ENCODE measurements at regions not wholly inside any gene's neighbourhood (a gene's known extent, or its start where the extent isn't known, plus 50 kb on each side); places are given as distances from the start of the nearest gene placed in this dataset.

DNA sequence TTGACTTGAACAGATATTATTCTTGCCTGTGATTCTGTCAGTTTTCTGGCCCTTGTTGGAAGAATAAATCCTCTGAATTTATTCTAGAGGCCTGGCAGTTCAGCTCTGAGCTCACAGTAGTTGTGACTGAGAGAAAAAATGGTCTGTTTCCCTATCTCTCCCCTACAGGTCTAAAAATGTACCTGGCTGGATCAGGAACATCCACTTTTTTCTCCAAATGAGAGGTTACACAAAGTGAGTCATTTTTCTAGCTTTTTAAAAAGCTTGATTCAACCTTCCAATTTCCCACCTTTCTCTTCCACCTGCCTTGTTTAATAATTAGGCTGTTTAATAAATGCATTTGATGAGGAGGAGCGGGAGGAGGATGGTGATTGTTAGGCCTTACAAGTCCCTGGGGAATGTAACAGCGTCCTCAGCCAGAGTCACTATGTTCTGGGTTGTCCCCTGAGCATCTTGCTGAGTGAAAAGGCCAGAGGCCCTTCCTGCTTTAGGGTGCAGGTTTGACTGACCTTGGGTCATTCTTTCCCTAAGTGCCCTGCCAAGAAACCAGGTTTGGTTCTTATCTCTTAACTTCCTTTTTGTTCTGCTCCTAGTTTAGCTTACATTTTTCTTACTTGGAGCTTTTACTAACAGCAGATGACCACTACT lies 91.7 kb upstream of the FUT8 start:
- no peak for DNase-seq (ENCODE audit: low spot score)

DNA sequence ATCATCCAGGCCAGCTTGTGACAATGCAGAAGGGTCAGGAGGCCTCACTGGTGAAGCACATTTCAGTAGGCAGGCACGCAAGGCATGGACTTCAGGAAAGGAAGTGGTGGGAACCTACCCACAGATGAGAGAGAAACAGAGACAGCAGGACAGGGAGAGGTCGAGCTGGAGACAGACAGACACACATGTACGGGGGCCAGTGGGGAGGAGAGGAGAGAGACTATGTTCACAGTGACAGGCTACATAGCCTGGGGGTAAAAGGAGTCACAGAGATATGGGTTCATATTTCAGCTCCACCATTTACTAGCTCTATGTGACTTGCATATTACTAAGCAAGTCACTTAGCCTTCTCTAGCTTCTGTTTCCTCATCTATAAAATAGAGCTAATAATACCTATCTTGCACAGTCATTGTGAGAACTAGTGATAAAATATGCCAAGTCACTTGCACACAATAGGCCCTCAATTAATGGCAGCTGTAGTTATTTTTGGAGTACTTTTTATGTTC lies 91.1 kb upstream of the FUT8 start:
- DNase-seq (ENCODE audit: low spot score): no peak

DNA sequence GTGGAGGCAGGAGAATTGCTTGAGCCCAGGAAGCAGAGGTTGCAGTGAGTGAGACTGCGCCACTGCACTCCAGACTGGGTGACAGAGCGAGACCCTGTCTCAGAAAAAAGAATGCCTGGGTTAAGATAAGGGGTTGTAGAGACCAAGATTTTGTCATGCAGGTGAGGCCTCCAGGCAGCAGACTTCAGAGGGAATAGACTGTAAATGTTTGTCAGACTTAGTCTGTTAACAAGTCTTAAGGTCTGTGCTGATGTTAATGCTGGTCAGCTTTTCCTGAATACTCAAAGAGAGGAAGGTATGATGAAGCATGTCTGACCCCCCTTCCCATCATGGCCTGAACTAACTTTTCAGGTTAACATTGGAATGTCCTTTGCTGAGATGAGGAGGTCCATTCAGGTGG lies 83.0 kb upstream of the FUT8 start:
- no peak for DNase-seq (ENCODE audit: low spot score)

DNA sequence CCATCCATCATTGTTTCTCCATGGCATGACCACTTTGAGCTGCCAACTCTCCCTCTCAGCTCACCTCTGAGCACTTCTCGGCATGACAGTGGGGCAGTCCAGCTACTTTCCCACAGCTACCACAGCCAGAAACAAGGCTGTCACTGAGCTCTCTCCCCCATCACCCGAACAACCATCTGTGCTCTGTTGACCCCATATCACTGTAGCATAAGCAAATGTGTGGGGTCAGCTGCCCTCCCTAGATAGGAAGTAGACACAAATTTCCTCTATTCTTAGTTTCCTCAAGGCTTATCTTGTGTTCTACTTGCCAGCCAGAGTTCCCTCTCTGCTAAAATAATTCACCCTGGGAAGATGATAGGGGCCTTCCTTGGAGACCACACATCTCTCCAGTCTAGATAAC lies 82.6 kb upstream of the FUT8 start:
- no peak for DNase-seq (ENCODE audit: low spot score)

DNA sequence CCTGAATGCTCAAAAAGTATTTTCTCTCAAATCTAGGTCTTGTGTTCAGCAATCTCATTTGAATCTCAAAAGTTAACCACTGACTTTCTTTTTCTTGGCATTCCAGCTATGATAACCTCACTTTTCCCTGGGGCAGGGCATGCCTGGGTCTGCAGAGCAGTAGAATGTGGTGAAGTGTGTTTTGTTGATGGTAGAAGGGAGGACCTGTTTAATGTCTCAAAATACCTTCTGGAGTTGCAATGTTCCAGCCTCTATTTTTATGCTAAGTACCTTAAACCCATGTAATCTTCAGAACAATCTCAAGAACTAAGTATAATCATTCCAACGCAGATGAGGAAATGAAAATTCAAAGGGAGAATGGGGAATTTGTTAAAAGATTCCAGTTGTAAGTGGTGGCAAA lies 82.1 kb upstream of the FUT8 start:
- no peak for DNase-seq (ENCODE audit: low spot score)

DNA sequence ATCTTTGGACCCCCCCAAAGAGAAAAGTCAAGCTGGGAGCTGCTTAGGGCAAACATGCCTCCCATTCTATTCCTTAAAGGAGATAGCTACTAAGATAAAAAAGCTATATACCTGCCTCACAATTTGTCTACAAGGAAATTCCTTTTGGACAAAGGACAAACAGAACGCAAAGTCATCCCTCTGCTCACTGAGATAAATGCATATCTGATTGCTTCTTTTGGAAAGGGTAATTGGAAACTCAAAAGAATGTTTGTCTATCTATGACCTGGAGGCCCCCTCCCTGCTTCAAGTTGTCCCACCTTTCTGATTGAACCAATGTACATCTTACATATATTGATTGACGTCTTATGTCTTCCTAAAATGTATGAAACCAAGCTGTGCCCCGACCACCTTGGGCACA lies 80.9 kb upstream of the FUT8 start:
- DNase-seq (ENCODE audit: low spot score): no peak

DNA sequence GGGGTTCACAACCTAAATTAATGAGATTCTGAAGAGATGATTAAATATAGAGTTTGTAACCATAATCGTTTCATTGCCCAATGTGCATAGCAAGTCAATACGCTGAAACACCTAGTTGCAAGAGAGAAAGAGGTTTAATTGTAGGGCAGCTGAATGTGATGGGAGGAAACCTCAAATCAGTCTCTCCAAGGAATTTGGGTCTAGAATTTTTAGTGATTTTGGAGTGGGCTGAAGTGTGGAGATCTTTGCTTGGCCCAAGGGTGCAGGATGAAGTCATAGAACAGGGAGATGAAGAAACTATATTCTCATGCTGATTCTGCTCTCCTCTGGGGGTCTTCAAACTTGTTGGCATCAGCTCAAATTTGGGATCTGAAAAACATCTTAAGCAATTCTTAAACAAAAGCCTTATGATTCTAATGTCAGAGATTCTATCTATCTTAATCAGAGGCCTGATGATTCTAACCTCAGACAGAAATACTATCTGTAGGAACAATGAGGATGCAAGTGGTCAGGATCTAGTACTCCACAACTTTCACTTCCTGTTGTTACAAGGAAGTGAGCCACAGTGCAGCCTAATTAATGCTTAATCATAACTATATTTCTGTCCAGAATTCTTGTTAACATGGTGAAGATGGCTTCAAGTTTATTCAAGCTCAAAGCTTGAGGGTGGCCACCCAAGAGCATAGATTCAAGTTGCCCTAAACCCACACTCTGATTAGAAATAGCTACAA lies 80.2 kb upstream of the FUT8 start:
- DNase-seq (ENCODE audit: low spot score): no peak

DNA sequence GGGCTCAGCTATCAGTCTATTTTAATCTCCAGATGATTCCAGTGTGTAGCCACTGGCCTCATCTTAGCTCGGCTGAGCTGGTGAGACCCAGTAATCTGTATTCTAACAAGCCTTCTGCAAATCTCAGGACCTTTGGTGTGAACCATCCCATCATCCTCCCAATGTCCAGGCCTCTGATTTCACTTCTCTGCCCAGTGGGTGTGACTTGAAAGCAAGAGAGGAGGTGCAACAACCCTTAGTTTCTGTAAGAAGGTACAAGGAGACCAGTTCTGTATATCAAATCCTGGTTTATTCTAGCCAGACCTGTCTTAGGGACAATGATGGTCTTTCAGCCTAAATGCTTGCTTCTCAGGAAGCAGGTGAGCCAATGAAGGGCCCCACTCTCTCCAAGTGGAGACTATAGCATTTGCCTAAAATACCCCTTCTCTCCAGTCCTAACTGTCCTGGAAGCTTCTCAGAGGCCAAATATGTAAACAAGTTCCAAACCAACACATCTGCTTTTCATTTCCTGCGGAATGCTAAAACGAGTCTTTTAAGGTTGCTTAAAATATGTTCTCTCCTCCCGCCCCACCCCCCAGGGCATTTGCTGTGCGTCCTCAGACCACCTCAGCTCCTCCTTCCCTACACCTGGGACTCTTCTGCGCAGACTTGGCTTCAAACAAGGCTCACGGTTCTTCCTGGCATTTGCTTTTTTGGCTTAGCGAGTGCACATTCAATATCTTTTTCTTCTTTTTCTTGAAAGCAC lies 78.4 kb upstream of the FUT8 start:
- no peak for DNase-seq (ENCODE audit: low spot score)

DNA sequence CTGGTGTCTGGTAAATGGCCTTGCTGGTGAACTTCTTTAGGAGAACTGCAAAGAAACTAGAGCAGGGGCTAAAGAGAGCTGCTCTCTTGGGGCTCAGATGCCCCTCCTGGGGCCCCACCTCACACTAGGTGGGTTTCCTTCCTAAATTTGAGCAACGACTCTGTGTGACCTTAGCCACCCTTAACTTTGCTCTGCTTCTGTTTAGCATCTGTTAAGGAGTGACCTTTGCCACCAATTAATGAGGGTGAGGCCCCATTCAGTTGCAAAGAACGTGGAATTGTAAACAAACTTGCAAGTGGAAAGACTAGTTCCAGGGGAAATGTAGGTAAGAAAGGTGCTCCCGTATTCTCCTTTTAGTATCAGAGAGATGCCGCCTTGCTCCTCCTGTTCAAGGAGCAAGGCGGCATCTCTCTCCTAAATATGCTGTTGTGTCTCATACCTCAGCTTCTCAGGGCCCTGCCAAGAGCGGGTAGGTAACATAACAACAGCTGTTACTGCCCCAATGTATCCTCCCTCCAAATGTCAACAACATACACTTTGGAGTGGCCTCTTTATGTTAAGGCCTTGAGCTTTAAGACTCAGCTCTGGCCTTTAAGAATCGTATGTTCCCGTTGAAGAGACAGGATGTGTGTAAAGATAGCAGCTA lies 77.6 kb upstream of the FUT8 start:
- no peak for DNase-seq (ENCODE audit: low spot score)

DNA sequence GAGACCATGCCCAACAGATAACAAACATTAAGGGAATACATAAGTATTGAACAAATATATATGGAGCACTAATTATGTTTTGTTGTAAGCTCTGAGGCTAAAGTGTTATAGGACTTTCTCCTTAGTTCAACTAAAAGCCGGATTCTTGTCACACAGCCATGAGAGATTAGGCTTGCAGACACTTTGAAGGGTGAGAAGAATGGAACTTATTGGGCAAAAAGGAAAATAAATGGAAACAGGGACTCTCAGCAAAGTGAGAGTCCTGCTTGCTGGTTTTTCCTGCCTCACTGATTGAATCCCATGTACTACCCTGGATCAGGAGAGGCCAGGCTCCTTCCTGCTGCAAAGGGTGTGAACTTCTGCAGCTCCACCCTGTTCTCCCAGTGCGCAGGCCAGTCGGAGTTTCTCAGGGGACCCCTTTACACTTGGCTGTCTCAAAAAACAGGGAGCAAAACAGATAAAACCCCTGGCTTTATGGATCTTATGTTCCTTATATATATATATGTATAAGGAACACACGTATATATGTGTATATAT lies 77.1 kb upstream of the FUT8 start:
- DNase-seq (ENCODE audit: low spot score): no peak

DNA sequence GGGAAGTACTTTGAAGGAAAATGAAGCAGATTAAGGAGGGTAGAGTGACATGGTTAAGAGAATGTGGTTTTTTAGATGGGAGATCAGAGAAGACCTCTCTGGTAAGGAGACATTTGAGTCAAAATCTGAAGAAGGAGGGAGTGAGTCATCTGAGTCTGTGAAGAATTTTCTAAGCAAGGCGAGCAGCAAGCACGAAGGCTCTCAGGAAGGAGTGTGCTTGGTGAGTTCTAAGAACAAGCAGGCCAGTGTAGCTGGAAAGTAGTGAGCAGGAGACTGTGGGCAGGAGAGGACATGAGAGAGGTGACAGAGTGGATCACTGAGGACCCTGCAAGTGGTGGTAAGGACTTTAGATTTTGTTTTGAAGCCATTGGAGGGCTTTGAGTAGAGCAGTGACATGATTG lies 76.3 kb upstream of the FUT8 start:
- no peak for DNase-seq (ENCODE audit: low spot score)

DNA sequence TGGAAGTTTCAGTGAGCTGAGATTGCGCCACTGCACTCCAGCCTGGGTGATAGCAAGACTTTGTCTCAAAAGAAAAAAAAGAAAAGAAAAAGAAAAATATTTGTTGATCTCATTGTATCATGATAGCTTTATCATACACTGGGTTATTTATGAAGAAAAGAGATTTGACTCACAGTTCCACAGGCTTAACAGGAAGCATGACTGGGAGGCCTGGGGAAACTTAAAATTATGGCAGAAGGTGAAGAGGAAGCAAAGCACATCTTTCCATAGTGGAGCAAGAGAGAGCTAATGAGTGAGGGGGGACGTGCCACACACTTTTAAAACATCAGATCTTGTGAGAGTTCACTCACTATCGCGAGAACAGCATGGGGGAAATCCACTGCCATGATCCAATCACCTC lies 72.7 kb upstream of the FUT8 start:
- DNase-seq (ENCODE audit: low spot score): no peak

DNA sequence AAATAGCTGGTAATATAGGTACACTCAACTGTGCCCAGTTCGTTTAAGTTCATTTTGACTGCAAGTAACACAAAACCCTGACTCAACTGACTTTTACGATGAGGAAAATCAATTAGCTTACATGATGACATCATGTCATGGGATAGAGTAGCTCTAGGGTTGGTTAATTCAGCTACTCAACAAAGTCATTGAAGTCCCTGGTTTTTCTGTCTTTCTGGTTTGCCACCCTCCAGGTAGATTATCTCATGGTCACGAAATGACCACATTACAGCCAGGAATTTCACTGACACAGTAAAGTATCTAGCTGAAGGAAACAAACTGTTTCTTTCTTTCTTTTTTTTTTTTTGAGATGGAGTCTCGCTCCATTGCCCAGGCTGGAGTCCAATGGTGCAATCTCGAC lies 68.5 kb upstream of the FUT8 start:
- DNase-seq (ENCODE audit: low spot score): peak; percentile 7

DNA sequence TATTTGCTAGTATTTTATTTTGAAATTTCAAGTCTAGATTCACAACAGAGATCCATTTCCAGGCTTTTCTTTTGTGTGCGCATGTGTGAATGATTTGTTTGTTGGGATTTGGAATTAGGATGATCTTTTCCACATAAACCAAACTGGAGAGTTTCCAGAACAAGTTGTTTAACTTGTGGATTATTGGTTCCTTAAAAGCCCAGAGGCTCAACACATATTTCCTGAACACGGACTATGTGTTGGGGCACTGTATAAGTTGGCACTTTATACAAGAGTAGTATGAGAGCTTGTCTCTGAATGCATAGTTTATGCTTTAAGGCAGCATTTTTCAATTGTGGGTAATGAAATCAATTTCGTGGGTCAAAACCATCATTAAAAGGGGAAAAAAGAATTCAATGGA lies 67.3 kb upstream of the FUT8 start:
- DNase-seq (ENCODE audit: low spot score): no peak

DNA sequence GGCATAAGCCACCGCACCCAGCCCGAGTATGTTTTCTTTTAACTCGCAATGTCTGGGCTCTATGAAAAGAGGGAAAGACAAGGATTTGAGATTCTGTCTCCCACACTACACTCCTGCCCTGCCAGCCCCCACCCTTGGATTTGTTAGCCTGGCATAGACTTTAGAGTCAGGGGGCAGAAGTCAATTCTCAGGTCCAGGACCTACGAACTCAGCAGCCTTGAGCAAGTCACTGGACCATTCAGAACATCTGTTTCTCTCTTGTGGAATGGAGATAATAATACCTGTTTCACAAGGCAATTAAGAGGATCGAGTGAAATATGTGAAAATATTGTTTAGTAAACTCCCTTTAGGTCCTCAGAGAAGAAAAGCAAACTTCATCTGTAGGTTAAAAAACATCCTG lies 66.1 kb upstream of the FUT8 start:
- no peak for DNase-seq (ENCODE audit: low spot score)

DNA sequence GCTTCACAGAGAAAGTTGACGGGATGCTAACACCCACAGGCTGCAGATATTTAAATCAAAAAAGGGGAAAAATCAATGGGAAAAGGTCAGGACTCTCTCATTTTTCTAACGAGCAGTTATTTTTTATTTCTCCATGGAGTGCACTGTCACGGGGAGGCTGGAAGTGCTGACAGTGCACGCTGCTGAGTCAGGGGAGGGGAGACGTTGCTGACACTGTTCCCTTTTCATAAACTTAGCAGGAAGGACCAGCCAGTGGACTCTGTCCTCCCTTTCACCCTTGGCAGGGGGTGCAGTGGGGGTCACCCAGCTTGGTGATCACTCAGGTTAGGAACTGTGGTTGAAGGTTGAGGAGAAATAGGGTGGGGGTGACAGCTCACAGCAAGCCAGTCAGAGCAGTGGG lies 65.6 kb upstream of the FUT8 start:
- DNase-seq (ENCODE audit: low spot score): no peak

DNA sequence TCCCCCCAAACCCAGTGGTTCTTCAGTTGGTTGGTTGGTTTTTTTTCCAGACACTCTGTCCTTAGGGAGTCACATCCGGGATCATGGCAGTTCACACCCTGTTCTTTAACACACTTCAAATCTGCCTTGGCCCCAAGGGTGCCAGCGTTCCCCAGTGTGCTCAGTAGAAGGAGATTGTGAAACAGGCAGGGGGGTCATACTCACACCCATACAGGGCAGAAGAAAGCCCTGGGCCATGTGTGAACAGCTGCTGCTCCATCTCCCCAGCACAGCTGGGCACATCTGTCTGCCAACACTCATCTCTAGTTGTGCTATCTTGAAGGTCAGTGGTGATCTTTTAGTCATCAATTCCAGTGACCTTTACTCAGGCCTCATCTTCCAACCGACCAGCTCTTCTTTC lies 64.4 kb upstream of the FUT8 start:
- DNase-seq (ENCODE audit: low spot score): no peak

DNA sequence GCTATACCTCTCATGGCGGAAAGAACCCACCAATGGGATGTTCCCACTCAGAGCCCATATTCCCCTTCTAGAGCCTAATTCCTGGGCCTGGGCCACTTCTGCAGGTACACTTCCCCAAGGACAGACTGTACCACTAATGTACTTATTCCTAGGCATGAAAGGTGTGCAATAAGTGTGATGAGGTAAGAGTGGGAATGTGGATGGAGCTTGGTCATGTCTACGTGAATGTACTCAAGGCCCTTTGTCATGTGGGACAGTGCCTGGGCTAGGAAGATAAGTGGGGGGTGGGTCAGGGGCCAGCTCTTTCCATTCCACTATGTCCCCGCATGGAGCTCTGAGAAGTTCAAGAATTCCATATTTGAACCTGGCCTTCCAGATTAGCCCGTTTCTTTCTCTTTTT lies 63.4 kb upstream of the FUT8 start:
- DNase-seq (ENCODE audit: low spot score): no peak

DNA sequence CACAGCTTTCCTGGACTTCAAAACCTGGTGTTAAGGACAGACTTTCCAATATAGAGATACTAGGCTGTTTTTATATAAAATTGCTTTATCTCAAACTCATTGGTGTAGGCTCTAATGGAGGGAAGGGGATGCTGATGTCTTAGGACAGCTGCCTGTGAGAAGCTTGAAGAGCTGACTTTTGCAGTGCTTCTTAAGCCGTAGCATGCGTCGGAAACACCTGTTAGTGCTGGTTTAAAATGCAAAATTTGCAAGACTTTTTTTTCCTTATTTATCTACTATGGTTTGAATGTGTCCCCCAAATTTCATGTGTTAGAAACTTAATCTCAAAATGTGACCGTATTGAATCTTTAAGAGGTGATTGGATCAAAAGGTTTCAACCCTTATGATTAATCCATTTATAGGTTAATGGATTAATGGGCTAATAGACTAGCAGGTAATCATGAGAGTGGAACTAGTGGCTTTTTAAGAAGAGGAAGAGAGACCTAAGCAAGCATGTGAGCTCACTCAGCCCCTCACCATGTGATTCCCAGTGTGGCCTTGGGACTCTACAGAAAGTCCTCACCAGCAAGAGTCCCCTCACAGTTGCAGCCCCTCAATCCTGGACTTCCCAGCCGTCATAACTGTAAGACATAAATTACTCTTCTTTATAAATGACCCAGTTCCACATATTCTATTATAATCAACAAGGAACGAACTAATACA lies 60.9 kb upstream of the FUT8 start:
- DNase-seq (ENCODE audit: low spot score): no peak

DNA sequence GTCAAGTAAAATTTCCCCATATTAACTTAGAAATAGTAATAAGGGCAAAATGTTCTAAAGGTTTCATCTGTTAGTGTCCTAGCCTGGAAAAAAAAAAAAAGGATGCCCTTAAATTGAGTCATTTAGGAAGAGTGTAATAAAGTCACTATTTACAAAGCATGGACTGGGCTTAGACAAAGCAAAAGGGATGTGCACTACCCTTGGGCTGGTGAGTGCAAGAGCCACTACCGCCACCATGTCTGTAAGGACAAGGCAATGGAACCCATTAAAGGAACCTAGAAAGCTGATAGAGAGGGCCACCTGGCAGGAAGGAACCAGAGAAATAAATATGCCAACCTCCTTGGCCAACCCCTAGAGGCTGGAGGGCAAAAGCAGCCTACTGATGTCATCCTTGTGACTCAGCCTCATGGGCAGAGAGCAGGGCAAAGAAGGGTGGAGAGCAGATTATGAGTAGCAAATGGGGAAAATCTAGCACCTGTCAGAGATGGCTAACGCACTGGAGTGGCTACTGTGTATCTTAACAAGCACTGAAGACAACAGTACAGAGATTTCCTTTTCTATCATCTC lies 59.5 kb upstream of the FUT8 start:
- peak; percentile 14 for DNase-seq (ENCODE audit: low spot score)

DNA sequence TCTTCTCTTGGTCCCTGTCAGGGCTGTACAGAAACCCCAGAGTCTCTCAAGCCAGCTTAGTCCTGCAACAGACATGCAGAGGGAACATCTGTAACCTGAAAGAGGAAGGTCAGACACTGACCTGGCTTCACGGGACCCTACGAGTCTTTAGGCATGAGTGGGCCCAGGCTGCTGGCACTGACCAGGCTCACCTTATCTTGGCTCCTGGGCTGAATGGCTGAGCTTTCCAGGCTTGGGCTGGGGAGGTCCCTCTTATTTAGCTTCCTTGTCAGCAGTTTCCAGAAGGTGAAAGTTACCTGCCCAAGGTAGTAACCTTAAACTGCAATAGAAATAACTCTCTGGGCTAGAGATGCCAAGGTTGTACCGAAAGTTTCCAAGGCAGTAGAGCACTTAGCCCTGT lies 58.4 kb upstream of the FUT8 start:
- no peak for DNase-seq (ENCODE audit: low spot score)

DNA sequence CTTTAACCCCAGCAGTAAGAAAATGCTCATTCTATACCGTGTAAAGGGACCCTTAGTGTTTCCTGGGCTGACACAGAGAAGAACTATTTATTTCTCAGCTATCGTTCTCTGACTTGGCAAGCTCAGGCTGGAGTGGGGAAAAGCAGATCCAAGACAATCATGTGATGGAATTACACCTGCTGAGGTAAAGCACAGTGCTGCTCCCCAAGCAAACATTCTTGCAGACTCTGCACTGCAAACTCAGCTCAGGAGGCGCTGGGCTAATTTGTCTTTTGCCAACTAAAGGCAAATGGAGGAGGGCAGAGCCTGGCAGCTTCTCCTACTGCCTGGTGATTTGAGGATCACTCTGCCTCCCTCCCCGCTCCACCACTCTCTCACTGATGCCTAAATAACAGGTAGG lies 57.8 kb upstream of the FUT8 start:
- DNase-seq (ENCODE audit: low spot score): no peak
